ENCODE measurements at regions not wholly inside any gene's neighbourhood (a gene's known extent, or its start where the extent isn't known, plus 50 kb on each side); places are given as distances from the start of the nearest gene placed in this dataset.

GRCh38 chr22:48557473-48557872 lies 1270.2 kb downstream of the BRD1 start:
- TF ChIP-seq POLR2A (IDR thresholded peaks at IDR 0.05; ENCODE audit: low read depth, low read length) (no peak), POLR2AphosphoS5 (IDR thresholded peaks at IDR 0.05; ENCODE audit: low read depth, low read length) (no peak), POU2F2 (IDR thresholded peaks at IDR 0.05; ENCODE audit: low read depth, low read length) (no peak), TAF1 (IDR thresholded peaks at IDR 0.05; ENCODE audit: low read depth, low read length) (no peak), PAX5 (IDR thresholded peaks at IDR 0.05; ENCODE audit: insufficient read depth, low read length, severe bottlenecking) (no peak)

Data from GM12891 (cell line).